HG03442 (cell line): ENCODE measurements at regions not wholly inside any gene's neighbourhood (a gene's known extent, or its start where the extent isn't known, plus 50 kb on each side); places are given as distances from the start of the nearest gene placed in this dataset.
"Not testable (repeated sequence)": the region's sequence is repeated elsewhere in the genome, so short reads cannot be mapped to it uniquely, and the experiment has no call there.

Experiments used
- ATAC-seq: cut with Tn5 transposase; IDR thresholded peaks from one replicate; pipeline ENCODE4 v1.9.1; 2021; ENCODE audit warnings: mild to moderate bottlenecking, moderate library complexity; ENCODE audit not compliant: unreplicated experiment

GRCh38 chr5:85972539-85972938 is 645.2 kb upstream of the COX7C start:
- no peak for ATAC-seq

- ATAC-seq: no peak
Observed at GRCh38 chr5:85985167-85985566, 632.6 kb upstream of the COX7C start.

GRCh38 chr5:85990998-85991397 is 626.7 kb upstream of the COX7C start:
- no peak for ATAC-seq

- not testable (repeated sequence) for ATAC-seq
Observed at GRCh38 chr5:85994653-85995052, 623.1 kb upstream of the COX7C start.

- ATAC-seq: no peak
Observed at GRCh38 chr5:85998656-85999055, 619.1 kb upstream of the COX7C start.

GRCh38 chr5:86008293-86008692 is 609.4 kb upstream of the COX7C start:
- no peak for ATAC-seq

- ATAC-seq: no peak
Observed at GRCh38 chr5:86008704-86009103, 609.0 kb upstream of the COX7C start.

- no peak for ATAC-seq
Observed at GRCh38 chr5:86011937-86012336, 605.8 kb upstream of the COX7C start.

GRCh38 chr5:86029308-86029707 is 588.4 kb upstream of the COX7C start:
- no peak for ATAC-seq

GRCh38 chr5:86030753-86031152 is 587.0 kb upstream of the COX7C start:
- ATAC-seq: no peak

GRCh38 chr5:86038566-86038965 is 579.2 kb upstream of the COX7C start:
- no peak for ATAC-seq

GRCh38 chr5:86039351-86039750 is 578.4 kb upstream of the COX7C start:
- ATAC-seq: no peak

GRCh38 chr5:86070719-86071118 is 547.0 kb upstream of the COX7C start:
- no peak for ATAC-seq

- ATAC-seq: no peak
Observed at GRCh38 chr5:86074297-86074696, 543.4 kb upstream of the COX7C start.

GRCh38 chr5:86075139-86075538 is 542.6 kb upstream of the COX7C start:
- ATAC-seq: no peak

- no peak for ATAC-seq
Observed at GRCh38 chr5:86095092-86095491, 522.6 kb upstream of the COX7C start.

GRCh38 chr5:86101966-86102365 is 515.8 kb upstream of the COX7C start:
- no peak for ATAC-seq

- ATAC-seq: no peak
Observed at GRCh38 chr5:86108825-86109224, 508.9 kb upstream of the COX7C start.

GRCh38 chr5:86112249-86112648 is 505.5 kb upstream of the COX7C start:
- no peak for ATAC-seq

- no peak for ATAC-seq
Observed at GRCh38 chr5:86115164-86115563, 502.6 kb upstream of the COX7C start.

GRCh38 chr5:86118542-86118941 is 499.2 kb upstream of the COX7C start:
- ATAC-seq: peak; percentile 69

- no peak for ATAC-seq
Observed at GRCh38 chr5:86124333-86124732, 493.4 kb upstream of the COX7C start.

- ATAC-seq: no peak
Observed at GRCh38 chr5:86125731-86126601, 491.8 kb upstream of the COX7C start.
